Osteoblast (primary cell): ENCODE measurements at regions not wholly inside any gene's neighbourhood (a gene's known extent, or its start where the extent isn't known, plus 50 kb on each side); places are given as distances from the start of the nearest gene placed in this dataset.

Experiments
- DNase-seq: peaks from one replicate; pipeline ENCODE4 v3.0.0; 2011; ENCODE audit warnings: low spot score, mixed read lengths; ENCODE audit not compliant: insufficient read length; ENCODE audit errors: missing footprints
- H2AFZ ChIP-seq: 2 replicates; pipeline ENCODE4 v1.6.0; 2011; ENCODE audit warnings: mild to moderate bottlenecking, low read length
- H3K27ac ChIP-seq: 2 replicates; pipeline ENCODE4 v1.5.1; 2011; ENCODE audit warnings: mild to moderate bottlenecking, low read depth, low read length, moderate library complexity
- H3K27me3 ChIP-seq: 2 replicates; pipeline ENCODE4 v1.6.0; 2012; ENCODE audit warnings: mild to moderate bottlenecking, control low read depth, inconsistent platforms, low read length, moderate library complexity; ENCODE audit not compliant: insufficient read depth
- H3K36me3 ChIP-seq: 2 replicates; pipeline ENCODE4 v1.5.1; 2011; ENCODE audit warnings: mild to moderate bottlenecking, low read length, control low read depth, moderate library complexity; ENCODE audit not compliant: insufficient read depth
- H3K4me1 ChIP-seq: 2 replicates; pipeline ENCODE4 v1.5.1; 2011; ENCODE audit warnings: mild to moderate bottlenecking, low read length, control low read depth, moderate library complexity; ENCODE audit not compliant: insufficient read depth
- H3K4me2 ChIP-seq: 2 replicates; pipeline ENCODE4 v1.6.0; 2011; ENCODE audit warnings: mild to moderate bottlenecking, low read length; ENCODE audit not compliant: insufficient read depth
- H3K4me3 ChIP-seq: fragments of 200-600 bp; sonication (generic); 3 replicates; pipeline ENCODE4 v1.5.1; 2012; ENCODE audit warnings: mild to moderate bottlenecking, low read length, inconsistent platforms; ENCODE audit not compliant: insufficient read depth
- H3K79me2 ChIP-seq: 2 replicates; pipeline ENCODE4 v1.6.0; 2012; ENCODE audit warnings: mild to moderate bottlenecking, low read length, control low read depth, inconsistent platforms; ENCODE audit not compliant: insufficient read depth
- H3K9me3 ChIP-seq: 2 replicates; pipeline ENCODE4 v1.5.1; 2011; ENCODE audit warnings: low read depth, low read length, control low read depth
- H4K20me1 ChIP-seq: 2 replicates; pipeline ENCODE4 v1.6.0; 2012; ENCODE audit warnings: mild to moderate bottlenecking, low read length, control low read depth; ENCODE audit not compliant: insufficient read depth
- TF ChIP-seq, protein P1 (sequence below): IDR thresholded peaks from 2 replicates; pipeline ENCODE4 v1.5.1; 2011; ENCODE audit warnings: mild to moderate bottlenecking, low read depth, low read length, moderate library complexity; ENCODE audit errors: extremely low read depth

DNA sequence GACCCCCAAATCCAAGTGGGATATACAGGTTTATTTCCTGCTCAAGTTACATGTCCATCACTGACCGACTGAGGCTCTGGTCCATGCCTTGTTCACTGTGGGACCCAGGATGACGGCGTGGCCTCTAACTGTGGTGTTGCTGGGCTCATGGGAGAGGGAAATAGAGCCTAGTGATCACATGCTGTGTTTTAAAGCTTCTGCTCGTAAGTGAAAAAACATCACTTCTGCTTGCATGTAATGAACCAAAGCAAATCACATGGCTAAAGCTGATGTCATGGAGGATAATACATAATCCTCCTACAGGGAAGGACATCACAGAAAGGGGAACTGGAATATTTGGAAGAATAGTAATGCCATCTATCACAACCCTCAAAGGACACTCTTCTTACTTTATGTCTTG, 107.6 kb downstream of the FASLG start:
- no peak for DNase-seq
- Histone ChIP-seq H3K4me3 (no peak overlapping the region), H3K4me2 (no peak overlapping the region), H2AFZ (no peak overlapping the region), H3K27me3 (no peaks in the 10 kb centered on the region), H3K27ac (no peak overlapping the region), H3K79me2 (no peaks in the 10 kb centered on the region), H3K4me1 (peaks cover under 1% of the 10 kb centered on the region), H4K20me1 (no peaks in the 10 kb centered on the region), H3K36me3 (no peaks in the 10 kb centered on the region), H3K9me3 (no peaks in the 10 kb centered on the region)
- TF ChIP-seq, protein P1, sequence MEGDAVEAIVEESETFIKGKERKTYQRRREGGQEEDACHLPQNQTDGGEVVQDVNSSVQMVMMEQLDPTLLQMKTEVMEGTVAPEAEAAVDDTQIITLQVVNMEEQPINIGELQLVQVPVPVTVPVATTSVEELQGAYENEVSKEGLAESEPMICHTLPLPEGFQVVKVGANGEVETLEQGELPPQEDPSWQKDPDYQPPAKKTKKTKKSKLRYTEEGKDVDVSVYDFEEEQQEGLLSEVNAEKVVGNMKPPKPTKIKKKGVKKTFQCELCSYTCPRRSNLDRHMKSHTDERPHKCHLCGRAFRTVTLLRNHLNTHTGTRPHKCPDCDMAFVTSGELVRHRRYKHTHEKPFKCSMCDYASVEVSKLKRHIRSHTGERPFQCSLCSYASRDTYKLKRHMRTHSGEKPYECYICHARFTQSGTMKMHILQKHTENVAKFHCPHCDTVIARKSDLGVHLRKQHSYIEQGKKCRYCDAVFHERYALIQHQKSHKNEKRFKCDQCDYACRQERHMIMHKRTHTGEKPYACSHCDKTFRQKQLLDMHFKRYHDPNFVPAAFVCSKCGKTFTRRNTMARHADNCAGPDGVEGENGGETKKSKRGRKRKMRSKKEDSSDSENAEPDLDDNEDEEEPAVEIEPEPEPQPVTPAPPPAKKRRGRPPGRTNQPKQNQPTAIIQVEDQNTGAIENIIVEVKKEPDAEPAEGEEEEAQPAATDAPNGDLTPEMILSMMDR = no peak

DNA sequence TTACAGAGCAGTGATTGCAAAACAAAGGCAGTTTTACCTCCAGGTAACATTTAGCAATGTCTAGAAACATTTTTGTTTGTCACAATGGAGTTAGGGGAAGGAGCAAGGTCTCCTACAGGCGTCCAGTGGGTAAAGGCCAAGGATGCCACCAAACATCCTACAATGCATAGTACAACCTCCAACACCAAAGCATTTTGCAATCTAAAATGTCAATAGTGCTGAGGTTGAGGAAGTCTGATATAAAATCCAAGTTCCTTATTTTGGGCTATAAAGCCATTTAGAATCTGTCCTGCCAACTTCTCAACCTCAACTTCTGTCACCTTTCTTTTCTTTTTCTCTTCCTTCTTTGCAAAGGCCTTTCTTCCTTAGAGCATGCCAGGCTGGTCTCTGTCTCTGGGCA, 111.2 kb downstream of the FASLG start:
- TF ChIP-seq, protein P1 = no peak
- Histone ChIP-seq H3K9me3 (no peaks in the 10 kb centered on the region), H3K27me3 (no peaks in the 10 kb centered on the region), H3K4me2 (no peak overlapping the region), H3K27ac (no peak overlapping the region), H3K36me3 (no peaks in the 10 kb centered on the region), H3K4me3 (no peak overlapping the region), H3K4me1 (no peaks in the 10 kb centered on the region), H3K79me2 (no peaks in the 10 kb centered on the region), H4K20me1 (no peaks in the 10 kb centered on the region), H2AFZ (no peak overlapping the region)
- DNase-seq = no peak

DNA sequence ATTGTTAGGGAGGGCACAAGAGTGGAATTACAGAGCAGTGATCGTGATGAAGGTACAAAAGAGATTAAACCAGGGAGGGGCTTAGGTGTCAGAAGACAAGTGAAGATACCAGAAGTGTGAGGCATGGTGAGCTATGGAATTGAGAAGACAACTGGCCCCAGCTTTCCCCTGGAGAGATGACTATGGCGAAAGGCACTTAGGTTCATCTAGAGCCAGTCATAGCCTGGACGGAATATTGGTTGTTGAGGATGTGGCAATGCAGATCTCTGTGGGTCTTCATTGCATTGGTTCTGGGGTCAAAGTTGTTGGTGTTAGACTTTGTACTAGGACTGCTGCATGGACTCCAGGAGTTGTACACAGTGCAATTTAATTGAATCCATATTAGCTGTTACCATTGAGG, 115.7 kb downstream of the FASLG start:
- Histone ChIP-seq H3K27ac (no peak overlapping the region), H3K79me2 (no peaks in the 10 kb centered on the region), H2AFZ (no peak overlapping the region), H3K27me3 (no peaks in the 10 kb centered on the region), H3K9me3 (no peaks in the 10 kb centered on the region), H3K36me3 (no peaks in the 10 kb centered on the region), H3K4me3 (no peak overlapping the region), H4K20me1 (no peaks in the 10 kb centered on the region), H3K4me2 (no peak overlapping the region), H3K4me1 (no peaks in the 10 kb centered on the region)
- TF ChIP-seq, protein P1 = no peak
- no peak for DNase-seq

DNA sequence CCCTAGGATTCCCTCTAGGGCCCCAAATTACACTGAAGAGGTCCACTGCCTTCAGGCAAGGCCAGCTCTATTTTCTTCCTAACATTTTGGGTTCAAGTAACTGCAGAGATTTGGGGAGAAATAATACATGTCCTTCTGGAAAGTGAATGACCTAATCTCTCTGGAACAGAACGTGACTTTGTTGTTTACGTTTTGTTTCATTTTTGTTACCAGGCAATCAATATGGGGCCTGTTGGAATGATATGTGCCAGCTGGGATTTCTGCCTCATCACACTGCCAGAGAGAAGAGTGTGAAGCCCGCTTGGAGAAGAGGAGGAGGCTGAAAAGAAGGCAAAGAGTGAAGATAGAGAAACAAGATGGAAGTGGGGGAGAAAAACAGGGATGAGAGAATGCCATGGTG, 116.7 kb downstream of the FASLG start:
- Histone ChIP-seq H3K36me3 (no peaks in the 10 kb centered on the region), H3K27me3 (no peaks in the 10 kb centered on the region), H3K4me2 (no peak overlapping the region), H3K79me2 (no peaks in the 10 kb centered on the region), H2AFZ (no peak overlapping the region), H3K27ac (no peak overlapping the region), H3K9me3 (no peaks in the 10 kb centered on the region), H4K20me1 (no peaks in the 10 kb centered on the region), H3K4me3 (no peak overlapping the region), H3K4me1 (no peaks in the 10 kb centered on the region)
- TF ChIP-seq, protein P1 = no peak
- no peak for DNase-seq
